Activated CD8-positive, alpha-beta T cell treated with anti-CD3 and anti-CD28 coated beads, Interleukin-2, amount 10 ng/mL, durations not matched to agents 7 days and 5 days (primary cell): ENCODE measurements at regions not wholly inside any gene's neighbourhood (a gene's known extent, or its start where the extent isn't known, plus 50 kb on each side); places are given as distances from the start of the nearest gene placed in this dataset.

Experiments
- ATAC-seq: fragments of 150-1000 bp; cut with Tn5 transposase; one replicate; pipeline ENCODE4 v1.10.0; 2021; ENCODE audit warnings: moderate library complexity
- CTCF ChIA-PET: fragments of 350-600 bp; sonication (Branson Sonifier 250); formaldehyde crosslinking; loops from one replicate; lab custom pipeline; 2021; ENCODE audit warnings: antibody characterized with exemption; lab: Charles Lee
- POLR2A ChIA-PET: fragments of 350-600 bp; sonication (Branson Sonifier 250); formaldehyde crosslinking; loops from one replicate; lab custom pipeline; 2021; ENCODE audit warnings: antibody characterized with exemption; lab: Charles Lee
- DNase-seq: peaks from one replicate; pipeline ENCODE4 v3.0.0-alpha.2; 2020
- H3K27ac Mint-ChIP-seq: one replicate; pipeline ENCODE4 v1.8.0; 2021; ENCODE audit warnings: mild to moderate bottlenecking, mixed read lengths
- H3K27me3 Mint-ChIP-seq: one replicate; pipeline ENCODE4 v1.8.0; 2021; ENCODE audit warnings: low read depth, mixed read lengths
- H3K36me3 Mint-ChIP-seq: one replicate; pipeline ENCODE4 v1.8.0; 2021; ENCODE audit warnings: low read depth, mixed read lengths
- H3K4me1 Mint-ChIP-seq: one replicate; pipeline ENCODE4 v1.8.0; 2021; ENCODE audit warnings: low read depth, mixed read lengths
- H3K4me3 Mint-ChIP-seq: one replicate; pipeline ENCODE4 v1.8.0; 2021; ENCODE audit warnings: mild to moderate bottlenecking, mixed read lengths
- H3K9me3 Mint-ChIP-seq: one replicate; pipeline ENCODE4 v1.8.0; 2022; ENCODE audit warnings: mixed read lengths; ENCODE audit not compliant: insufficient read depth

DNA sequence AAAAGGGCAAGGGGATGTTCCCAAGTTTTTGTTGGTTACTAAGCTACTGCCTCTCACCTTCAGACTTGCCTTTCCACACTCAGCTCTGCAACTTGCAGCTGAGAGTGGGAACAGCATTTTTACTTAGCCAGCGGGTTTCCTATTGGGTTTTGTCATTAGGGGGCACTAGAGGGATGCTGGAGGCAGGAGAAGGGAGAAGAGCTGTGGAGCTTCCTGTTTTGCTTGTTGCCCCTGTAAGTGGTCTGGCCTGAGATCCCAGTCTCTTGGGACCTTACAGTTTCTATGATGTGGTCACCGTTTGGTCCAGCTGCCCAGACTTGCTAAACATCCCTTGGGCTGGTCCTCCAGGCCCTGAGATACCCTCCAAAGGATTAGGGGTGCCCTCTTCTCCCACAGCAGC lies 209.6 kb upstream of the NLRP1 start:
- ATAC-seq (no peak), DNase-seq (no peak)
- no peaks in the 10 kb centered on the region for H3K4me1 Mint-ChIP-seq
- POLR2A ChIA-PET: no interaction called here
- CTCF ChIA-PET: no interaction called here
- no peaks in the 10 kb centered on the region for H3K36me3 Mint-ChIP-seq
- peaks cover 7% of the 10 kb centered on the region for H3K9me3 Mint-ChIP-seq
- no peak overlapping the region for H3K27ac Mint-ChIP-seq
- peaks cover 10% of the 10 kb centered on the region for H3K27me3 Mint-ChIP-seq
- H3K4me3 Mint-ChIP-seq: no peak overlapping the region

DNA sequence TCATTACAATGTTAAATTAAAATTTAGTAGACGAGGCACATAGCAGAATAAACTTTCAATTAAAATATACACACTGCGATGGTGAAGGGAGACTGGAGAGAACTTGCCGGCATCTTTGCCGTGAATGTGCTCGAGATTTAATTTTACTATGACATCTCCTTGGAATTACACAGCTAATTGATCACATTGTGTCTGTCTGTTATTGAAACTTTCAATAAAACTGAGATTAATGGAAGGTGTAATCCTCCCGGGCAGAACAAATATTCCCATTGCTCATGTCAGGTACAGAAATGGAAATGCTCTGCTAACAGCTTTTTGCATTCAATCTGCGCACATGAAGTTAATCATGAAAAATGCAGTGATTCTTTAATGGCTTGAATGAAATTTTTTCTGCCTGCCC lies 210.1 kb upstream of the NLRP1 start:
- Mint-ChIP-seq H3K4me1 (no peaks in the 10 kb centered on the region), H3K9me3 (peaks cover 7% of the 10 kb centered on the region), H3K27me3 (peaks cover 11% of the 10 kb centered on the region), H3K36me3 (no peaks in the 10 kb centered on the region), H3K4me3 (no peak overlapping the region), H3K27ac (no peak overlapping the region)
- ATAC-seq (no peak), DNase-seq (no peak)
- ChIA-PET CTCF (no interaction called here), POLR2A (no interaction called here)

DNA sequence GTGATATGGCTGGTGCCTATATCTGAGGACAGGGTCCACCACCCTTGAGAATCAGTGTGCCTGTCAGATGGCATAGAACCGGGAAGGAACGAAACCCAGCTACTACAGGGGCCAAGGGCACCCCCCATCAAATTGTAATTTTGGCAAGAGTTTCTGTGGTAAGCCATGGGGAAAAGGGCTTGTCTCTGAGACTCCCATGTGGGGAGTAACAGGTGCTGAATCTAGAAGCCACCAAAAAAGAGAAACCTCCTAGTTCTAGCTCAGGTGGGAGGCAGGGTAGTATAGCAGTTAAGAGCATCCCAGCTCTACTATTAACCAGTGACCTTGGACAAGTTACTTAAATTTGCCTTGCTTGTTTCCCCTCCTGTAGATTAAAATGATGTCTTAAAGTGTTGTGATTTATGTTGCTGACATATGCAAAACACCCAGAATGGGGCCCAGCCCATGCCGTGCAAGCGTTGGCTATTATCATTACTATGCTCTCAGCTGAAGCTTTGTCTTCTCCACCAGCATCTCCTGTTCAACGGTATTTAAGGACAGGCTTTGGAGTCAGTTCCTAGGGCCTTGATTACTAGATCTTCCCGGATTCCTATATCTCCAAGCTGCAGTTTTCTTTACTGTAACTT lies 210.7 kb upstream of the NLRP1 start:
- no peak overlapping the region for H3K4me3 Mint-ChIP-seq
- peaks cover 7% of the 10 kb centered on the region for H3K9me3 Mint-ChIP-seq
- ChIA-PET POLR2A (no interaction called here), CTCF (no interaction called here)
- ATAC-seq: no peak
- H3K27ac Mint-ChIP-seq: no peak overlapping the region
- no peaks in the 10 kb centered on the region for H3K36me3 Mint-ChIP-seq
- DNase-seq: no peak
- no peaks in the 10 kb centered on the region for H3K4me1 Mint-ChIP-seq
- H3K27me3 Mint-ChIP-seq: peaks cover 14% of the 10 kb centered on the region

DNA sequence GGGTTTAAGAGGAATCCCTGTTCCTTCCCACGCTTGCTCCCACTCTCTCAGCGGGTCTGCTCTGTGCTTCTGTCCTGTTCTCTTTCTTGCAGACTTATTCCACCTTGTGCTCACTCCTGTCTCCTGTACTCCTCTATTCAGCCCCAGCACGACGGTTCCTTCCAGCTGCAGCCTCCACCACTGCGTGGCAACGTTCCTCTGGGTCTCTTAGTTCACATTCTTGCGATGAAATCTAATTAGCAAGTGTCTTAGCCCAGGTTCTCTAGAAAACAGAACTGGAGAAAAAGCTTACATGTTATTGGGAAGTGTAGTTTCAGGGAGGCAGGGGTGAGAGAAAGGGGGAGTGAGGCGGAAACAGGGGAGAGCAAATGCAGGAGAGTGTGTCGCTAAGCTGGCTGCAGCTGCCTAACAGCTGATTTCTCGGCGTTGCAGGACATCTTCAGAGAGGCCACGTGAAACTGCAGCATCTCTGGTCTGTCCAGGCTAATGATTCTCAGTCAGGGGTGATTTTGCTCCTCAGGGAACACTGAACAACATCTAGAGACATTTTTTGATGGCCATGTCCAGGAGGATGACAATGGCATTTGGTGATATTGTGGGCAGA lies 213.2 kb upstream of the NLRP1 start:
- H3K36me3 Mint-ChIP-seq: no peaks in the 10 kb centered on the region
- no peak overlapping the region for H3K27ac Mint-ChIP-seq
- POLR2A ChIA-PET: no interaction called here
- CTCF ChIA-PET: no interaction called here
- no peak for DNase-seq
- peaks cover 6% of the 10 kb centered on the region for H3K9me3 Mint-ChIP-seq
- ATAC-seq: no peak
- peaks cover 16% of the 10 kb centered on the region for H3K27me3 Mint-ChIP-seq
- no peaks in the 10 kb centered on the region for H3K4me1 Mint-ChIP-seq
- no peak overlapping the region for H3K4me3 Mint-ChIP-seq

DNA sequence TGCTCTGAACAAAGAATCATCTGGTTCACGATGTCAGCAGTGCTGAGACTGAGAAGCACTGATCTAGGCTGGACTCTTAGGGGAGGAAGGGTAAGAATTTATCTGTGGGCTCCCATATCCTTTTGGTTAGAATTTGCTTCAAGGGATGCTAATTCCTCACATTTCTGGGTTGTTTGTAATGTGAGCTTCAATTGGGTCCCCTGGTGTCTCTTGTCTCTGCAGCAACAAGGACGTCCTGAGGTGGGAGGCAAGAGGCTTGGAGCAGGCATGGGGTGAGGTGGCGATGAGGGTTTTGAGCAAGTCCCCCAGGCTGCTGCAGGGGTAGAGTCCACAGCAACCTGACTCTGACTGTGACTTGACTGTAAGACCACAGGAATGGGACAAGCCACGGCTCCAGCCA lies 213.8 kb upstream of the NLRP1 start:
- Mint-ChIP-seq H3K4me1 (no peaks in the 10 kb centered on the region), H3K27ac (no peak overlapping the region), H3K36me3 (no peaks in the 10 kb centered on the region), H3K9me3 (peaks cover under 1% of the 10 kb centered on the region), H3K27me3 (peaks cover 18% of the 10 kb centered on the region), H3K4me3 (no peak overlapping the region)
- ChIA-PET CTCF (no interaction called here), POLR2A (no interaction called here)
- no peak for ATAC-seq
- no peak for DNase-seq

DNA sequence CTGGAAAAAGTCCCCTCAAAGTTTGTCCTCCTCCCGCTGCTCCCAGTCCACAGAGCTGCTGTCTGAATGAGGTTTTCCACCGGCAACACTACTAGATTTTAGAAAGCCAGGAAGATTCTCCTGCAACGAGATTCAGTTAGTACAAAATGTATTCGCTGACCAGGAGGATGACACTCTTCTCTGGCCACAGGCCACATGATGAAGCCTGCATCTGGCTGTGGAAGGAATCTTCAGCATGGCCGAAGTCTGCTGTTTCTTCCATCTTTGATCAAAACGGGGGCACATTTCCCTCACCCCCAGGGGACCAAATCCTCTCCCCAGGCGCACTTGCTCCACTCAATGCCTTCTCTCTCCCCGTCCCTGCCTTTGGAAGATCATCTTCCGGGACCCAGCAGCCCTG lies 215.8 kb upstream of the NLRP1 start:
- CTCF ChIA-PET: no interaction called here
- Mint-ChIP-seq H3K4me1 (no peaks in the 10 kb centered on the region), H3K27ac (no peak overlapping the region)

DNA sequence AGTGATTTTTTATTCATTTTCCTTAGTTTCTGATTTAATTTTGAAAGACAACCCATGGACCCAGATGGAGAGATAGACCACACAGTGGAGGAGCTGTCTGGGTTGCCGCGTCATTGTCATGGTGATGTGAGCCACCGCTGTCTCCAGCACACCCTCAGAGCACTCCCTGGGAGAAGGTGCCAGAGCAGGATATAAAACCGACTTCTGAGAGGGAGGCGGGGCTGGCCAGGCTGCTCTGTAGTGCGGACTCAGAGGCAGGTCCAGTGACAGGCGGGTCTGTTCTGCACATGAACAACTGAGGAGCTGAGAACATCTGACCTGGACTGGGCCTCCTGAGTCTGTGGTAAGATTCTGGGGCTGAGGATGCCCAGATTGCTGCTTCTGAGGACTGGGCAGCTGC lies 216.3 kb upstream of the NLRP1 start:
- ChIA-PET POLR2A (no interaction called here), CTCF (no interaction called here)
- Mint-ChIP-seq H3K4me3 (no peak overlapping the region), H3K27ac (no peak overlapping the region), H3K27me3 (peaks cover 22% of the 10 kb centered on the region), H3K4me1 (no peaks in the 10 kb centered on the region), H3K36me3 (no peaks in the 10 kb centered on the region), H3K9me3 (no peaks in the 10 kb centered on the region)
- ATAC-seq: no peak
- no peak for DNase-seq

More for the DNA sequence above, 215.8 kb upstream of the NLRP1 start:
- ATAC-seq (no peak), DNase-seq (no peak)
- Mint-ChIP-seq H3K9me3 (no peaks in the 10 kb centered on the region), H3K36me3 (no peaks in the 10 kb centered on the region), H3K4me3 (no peak overlapping the region), H3K27me3 (peaks cover 20% of the 10 kb centered on the region)
- POLR2A ChIA-PET: no interaction called here

DNA sequence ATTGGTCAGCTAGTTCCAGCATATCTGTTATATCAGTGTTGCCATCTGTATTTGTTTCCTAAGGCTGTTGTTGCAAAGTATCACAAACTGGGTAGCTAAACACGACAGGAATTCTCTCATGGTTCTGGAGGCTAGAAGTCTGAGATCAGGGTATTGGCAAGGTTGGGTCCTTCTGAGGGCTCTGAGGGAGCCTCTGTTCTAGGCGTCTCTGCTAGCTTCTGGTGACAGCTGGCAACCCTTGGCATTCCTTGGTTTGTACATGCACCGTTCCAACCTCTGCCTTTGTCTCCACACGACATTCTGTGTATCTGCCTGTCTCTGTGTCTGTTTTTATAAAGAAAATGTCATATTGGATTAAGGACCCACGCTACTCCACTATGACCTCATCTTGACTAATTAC lies 219.9 kb upstream of the NLRP1 start:
- ChIA-PET POLR2A (no interaction called here), CTCF (no interaction called here)
- ATAC-seq (no peak), DNase-seq (no peak)
- Mint-ChIP-seq H3K27ac (no peak overlapping the region), H3K27me3 (peaks cover 15% of the 10 kb centered on the region), H3K9me3 (no peaks in the 10 kb centered on the region), H3K4me1 (no peaks in the 10 kb centered on the region), H3K4me3 (no peak overlapping the region), H3K36me3 (no peaks in the 10 kb centered on the region)

DNA sequence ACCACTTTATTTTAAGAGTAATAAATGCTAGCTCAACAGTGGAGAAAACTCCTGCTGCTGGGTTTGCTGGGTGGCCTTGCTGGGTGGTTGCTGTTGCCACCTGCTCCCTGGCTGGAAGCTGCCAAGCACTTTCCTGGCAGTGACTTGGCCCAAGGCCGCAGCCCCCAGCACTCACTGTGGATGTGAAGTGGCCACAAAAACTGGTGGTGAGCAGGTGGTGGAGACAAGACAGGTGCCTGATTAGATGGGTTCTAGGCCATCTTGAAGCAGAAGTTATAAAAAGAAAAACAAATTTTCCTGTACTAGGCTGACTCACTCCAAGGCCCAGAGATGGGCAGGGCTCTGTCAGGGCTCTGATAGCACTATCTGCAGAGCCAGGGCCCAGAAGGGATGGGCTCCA lies 224.7 kb upstream of the NLRP1 start:
- POLR2A ChIA-PET: no interaction called here
- DNase-seq (no peak), ATAC-seq (no peak)
- Mint-ChIP-seq H3K4me1 (no peaks in the 10 kb centered on the region), H3K27me3 (peaks cover 5% of the 10 kb centered on the region), H3K9me3 (peaks cover 6% of the 10 kb centered on the region), H3K36me3 (no peaks in the 10 kb centered on the region), H3K4me3 (no peak overlapping the region), H3K27ac (no peak overlapping the region)
- CTCF ChIA-PET: no interaction called here

DNA sequence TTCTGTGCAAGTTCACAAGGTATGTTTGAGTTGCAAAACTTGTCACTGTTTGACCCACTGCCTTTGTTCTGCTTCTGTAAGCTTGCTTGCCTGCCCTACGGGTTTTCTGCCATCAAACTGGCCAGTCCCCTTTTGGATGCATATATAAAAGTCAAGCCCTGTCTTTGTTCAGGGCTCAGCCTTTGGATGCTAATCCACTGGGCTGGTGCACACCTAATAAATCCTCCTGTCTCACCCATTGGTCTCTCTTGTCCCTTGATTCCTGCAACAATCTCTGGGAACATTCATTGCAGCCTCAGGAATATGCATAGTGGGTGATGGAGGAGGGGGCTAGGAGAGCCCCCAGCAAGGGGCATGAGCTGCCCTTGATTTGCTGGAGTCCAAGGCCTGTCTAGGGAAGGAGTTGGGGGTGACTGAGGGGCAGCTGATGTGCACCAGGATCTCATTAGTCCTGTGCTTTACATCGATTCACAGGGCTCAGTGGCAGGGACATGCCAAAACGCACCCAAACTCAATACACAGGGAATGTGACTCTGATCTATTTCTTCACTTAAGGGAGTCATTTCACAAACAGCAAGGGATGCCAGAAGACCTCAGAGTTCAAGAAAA lies 225.4 kb upstream of the NLRP1 start:
- H3K4me1 Mint-ChIP-seq: no peaks in the 10 kb centered on the region
- no peak overlapping the region for H3K27ac Mint-ChIP-seq
- no peak overlapping the region for H3K4me3 Mint-ChIP-seq
- ATAC-seq (no peak), DNase-seq (no peak)
- no peaks in the 10 kb centered on the region for H3K36me3 Mint-ChIP-seq
- CTCF ChIA-PET: no interaction called here
- H3K27me3 Mint-ChIP-seq: peaks cover 4% of the 10 kb centered on the region
- POLR2A ChIA-PET: no interaction called here
- peaks cover 6% of the 10 kb centered on the region for H3K9me3 Mint-ChIP-seq

DNA sequence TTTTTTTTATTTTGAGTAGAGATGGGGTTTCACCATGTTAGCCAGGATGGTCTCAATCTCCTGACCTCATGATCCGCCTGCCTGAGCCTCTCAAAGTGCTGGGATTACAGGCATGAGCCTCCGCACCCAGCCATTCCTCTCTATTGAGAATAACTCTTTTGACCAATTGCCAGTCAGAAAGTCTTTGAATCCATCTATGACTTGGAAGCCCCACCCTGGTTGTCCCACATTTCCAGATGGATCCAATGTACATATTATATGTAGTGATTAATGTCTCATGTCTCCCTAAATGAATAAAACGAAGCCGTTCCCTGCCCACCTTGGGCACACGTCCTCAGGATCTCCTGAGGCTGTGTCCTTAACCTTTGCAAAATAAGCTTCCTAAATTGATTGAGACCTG lies 228.3 kb upstream of the NLRP1 start:
- H3K4me1 Mint-ChIP-seq: no peaks in the 10 kb centered on the region
- DNase-seq (no peak), ATAC-seq (no peak)
- CTCF ChIA-PET: no interaction called here
- no peak overlapping the region for H3K27ac Mint-ChIP-seq
- H3K4me3 Mint-ChIP-seq: no peak overlapping the region
- H3K36me3 Mint-ChIP-seq: no peaks in the 10 kb centered on the region
- POLR2A ChIA-PET: no interaction called here
- peaks cover 6% of the 10 kb centered on the region for H3K9me3 Mint-ChIP-seq
- H3K27me3 Mint-ChIP-seq: peaks cover 4% of the 10 kb centered on the region

DNA sequence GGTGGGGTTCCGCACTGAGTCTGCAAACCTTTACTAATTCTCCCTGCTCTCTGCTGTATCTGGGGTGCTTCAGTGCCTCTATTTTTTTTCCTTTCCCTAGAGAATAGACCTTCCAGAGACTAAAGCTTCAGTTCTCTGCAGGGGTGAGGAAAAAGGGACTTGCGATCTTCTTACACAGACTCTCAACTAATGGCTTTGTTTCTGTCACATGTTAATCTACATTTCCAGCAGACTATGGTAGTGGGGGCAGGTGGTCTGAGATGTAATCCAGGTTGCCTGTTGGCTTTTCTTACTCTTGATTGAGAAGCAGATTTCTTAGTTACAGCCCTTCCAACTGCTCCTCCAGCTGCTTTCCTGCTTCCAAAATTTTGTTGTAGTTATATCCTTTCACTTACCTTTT lies 229.0 kb upstream of the NLRP1 start:
- no peaks in the 10 kb centered on the region for H3K4me1 Mint-ChIP-seq
- H3K27ac Mint-ChIP-seq: no peak overlapping the region
- ChIA-PET CTCF (no interaction called here), POLR2A (no interaction called here)
- peaks cover 4% of the 10 kb centered on the region for H3K27me3 Mint-ChIP-seq
- no peak overlapping the region for H3K4me3 Mint-ChIP-seq
- no peaks in the 10 kb centered on the region for H3K36me3 Mint-ChIP-seq
- no peak for DNase-seq
- H3K9me3 Mint-ChIP-seq: peaks cover 6% of the 10 kb centered on the region
- no peak for ATAC-seq
